HepG2 (cell line): ENCODE measurements at regions not wholly inside any gene's neighbourhood (a gene's known extent, or its start where the extent isn't known, plus 50 kb on each side); places are given as distances from the start of the nearest gene placed in this dataset.

ENCODE experiments used
- ATAC-seq: fragments of 200-7000 bp; cut with Tn5 transposase; 3 replicates; pipeline ENCODE4 v1.9.1; 2020; ENCODE audit warnings: mild to moderate bottlenecking, moderate library complexity
- BruUV-seq: library from RNA; stranded (reverse); fragments of 400-500 nt; replicated peaks from 2 replicates; lab custom pipeline; 2021; lab: Mats Ljungman, UMichigan
- CTCF ChIA-PET: fragments of 300-600 bp; formaldehyde crosslinking; extraction: SDS; loops from one replicate; lab custom pipeline; 2021; ENCODE audit warnings: low total read pairs, inconsistent platforms, low intra/inter-chr PET ratio; lab: Yijun Ruan, JAX
- POLR2A ChIA-PET: fragments of 350-600 bp; sonication (Branson Sonifier 250); formaldehyde crosslinking; loops from one replicate; lab custom pipeline; 2020; ENCODE audit warnings: antibody characterized with exemption, inconsistent platforms; lab: Yijun Ruan, JAX
- DNase-seq: peaks from one replicate; pipeline ENCODE4 v3.0.0-alpha.2; 2015; ENCODE audit warnings: low spot score
- FAIRE-seq: peaks from 3 replicates; lab custom pipeline; 2011; peaks lifted over from hg19 to GRCh38; lab: Jason Lieb, UNC
- H2AFZ ChIP-seq: one replicate; pipeline ENCODE4 v1.6.1; 2011; ENCODE audit warnings: low read length, inconsistent platforms
- H3K27ac ChIP-seq: fragments of 300-600 bp; 3 replicates; pipeline ENCODE4 v1.8.0; 2011; ENCODE audit warnings: mixed run types, mild to moderate bottlenecking, mixed read lengths, low read length, inconsistent platforms; ENCODE audit not compliant: insufficient read depth; ENCODE audit errors: extremely low read length
- H3K27me3 ChIP-seq, 2 experiments: fragments of 200-600 bp in 1 of 2; 2 replicates in 1 of 2; 3 replicates in 1 of 2; pipeline versions ENCODE4 v1.6.0 to v1.8.0; 2011; ENCODE audit warnings: low read length in 2 of 2, mild to moderate bottlenecking in 2 of 2, moderate library complexity in 2 of 2, inconsistent platforms in 1 of 2; ENCODE audit not compliant: insufficient read depth in 2 of 2, control insufficient read depth in 1 of 2
- H3K36me3 ChIP-seq, 2 experiments: fragments of 200-600 bp in 1 of 2; replicated peaks in 1 of 2; 2 replicates in 1 of 2; 3 replicates in 1 of 2; pipeline versions ENCODE4 v1.5.1 to v1.8.0; 2011; ENCODE audit warnings: low read length in 2 of 2, inconsistent platforms in 1 of 2; ENCODE audit not compliant: insufficient read depth in 2 of 2, control insufficient read depth in 1 of 2
- H3K4me1 ChIP-seq: 2 replicates; pipeline ENCODE4 v1.5.1; 2012; ENCODE audit warnings: low read length, inconsistent platforms; ENCODE audit not compliant: insufficient read depth
- H3K4me2 ChIP-seq: 2 replicates; pipeline ENCODE4 v1.6.0; 2011; ENCODE audit warnings: low read depth, low read length, inconsistent platforms
- H3K4me3 ChIP-seq, 3 experiments: fragments of 200-600 bp in 1 of 3; sonication (generic), shearing (Covaris generic) in 1 of 3; replicated peaks in 1 of 3; 2 replicates each; pipeline ENCODE4 v1.5.1; 2011 to 2016; ENCODE audit warnings: low read length in 3 of 3, inconsistent platforms in 2 of 3, low read depth in 2 of 3, mild to moderate bottlenecking in 2 of 3, control low read depth in 1 of 3, mixed read lengths in 1 of 3; ENCODE audit not compliant: insufficient read depth in 1 of 3
- H3K79me2 ChIP-seq: one replicate; pipeline ENCODE4 v1.6.1; 2011; ENCODE audit warnings: low read length, inconsistent platforms; ENCODE audit not compliant: insufficient read depth
- H3K9ac ChIP-seq: 2 replicates; pipeline ENCODE4 v1.6.0; 2011; ENCODE audit warnings: mild to moderate bottlenecking, low read depth, low read length, inconsistent platforms; ENCODE audit not compliant: insufficient read depth
- H3K9me3 ChIP-seq: 2 replicates; pipeline ENCODE4 v1.5.1; 2012; ENCODE audit warnings: mild to moderate bottlenecking, low read length
- H4K20me1 ChIP-seq: 2 replicates; pipeline ENCODE4 v1.6.0; 2011; ENCODE audit warnings: inconsistent platforms, mild to moderate bottlenecking, low read length, moderate library complexity; ENCODE audit not compliant: insufficient read depth
- ARNT2 ChIP-seq: sonication (generic); formaldehyde crosslinking; IDR thresholded peaks from 2 replicates; pipeline ENCODE4 v1.8.0; 2022; ENCODE audit warnings: mild to moderate bottlenecking, low read depth, missing genetic modification reagents, moderate library complexity
- ATF7-NPFF ChIP-seq: sonication (generic); formaldehyde crosslinking; IDR thresholded peaks from 2 replicates; pipeline ENCODE4 v1.8.1; 2023; ENCODE audit warnings: mild to moderate bottlenecking, low read depth, missing genetic modification reagents, moderate library complexity
- CEBPG ChIP-seq: IDR thresholded peaks from 2 replicates; pipeline ENCODE4 v1.6.1; 2016
- DR1 ChIP-seq: sonication (generic); formaldehyde crosslinking; IDR thresholded peaks from 2 replicates; pipeline ENCODE4 v1.8.0; 2021; ENCODE audit warnings: mild to moderate bottlenecking, missing genetic modification reagents, inconsistent platforms
- JARID2 ChIP-seq: sonication (generic); formaldehyde crosslinking; IDR thresholded peaks from 2 replicates; pipeline ENCODE4 v1.8.1; 2023; ENCODE audit warnings: missing genetic modification reagents, inconsistent platforms; ENCODE audit not compliant: insufficient replicate concordance
- KLF16 ChIP-seq, 2 experiments: sonication (generic) in 1 of 2; formaldehyde crosslinking in 1 of 2; IDR thresholded peaks; 2 replicates each; pipeline versions ENCODE4 v1.6.1 to v1.8.0; 2016 to 2023; ENCODE audit warnings: missing genetic modification reagents in 2 of 2, missing compliant biosample characterization in 1 of 2
- MTF2 ChIP-seq: sonication (generic); formaldehyde crosslinking; IDR thresholded peaks from 2 replicates; pipeline ENCODE4 v1.5.0; 2020; ENCODE audit warnings: missing genetic modification reagents, borderline replicate concordance
- ZKSCAN1 ChIP-seq: fragments of 150-350 bp; IDR thresholded peaks from 2 replicates; pipeline ENCODE4 v1.6.1; 2014; ENCODE audit warnings: low read length
- ZNF205 ChIP-seq: IDR thresholded peaks from 2 replicates; pipeline ENCODE4 v1.6.1; 2018; ENCODE audit warnings: missing biosample characterization, missing genetic modification reagents
- ZNF230 ChIP-seq: sonication (generic); formaldehyde crosslinking; IDR thresholded peaks from 2 replicates; pipeline ENCODE4 v1.4.0; 2020; ENCODE audit warnings: mild to moderate bottlenecking, missing genetic modification reagents
- ZNF30 ChIP-seq: sonication (generic); formaldehyde crosslinking; IDR thresholded peaks from 2 replicates; pipeline ENCODE4 v1.5.0; 2020; ENCODE audit warnings: mild to moderate bottlenecking, missing genetic modification reagents
- ZNF670 ChIP-seq: sonication (generic); formaldehyde crosslinking; IDR thresholded peaks from 2 replicates; pipeline ENCODE4 v1.8.0; 2022; ENCODE audit warnings: mild to moderate bottlenecking, missing genetic modification reagents, borderline replicate concordance
- ZNF749 ChIP-seq: sonication (generic); formaldehyde crosslinking; IDR thresholded peaks from 2 replicates; pipeline ENCODE4 v1.8.0; 2022; ENCODE audit warnings: mild to moderate bottlenecking, missing genetic modification reagents, moderate library complexity, borderline replicate concordance
- ZNF792 ChIP-seq: IDR thresholded peaks from 2 replicates; pipeline ENCODE4 v1.6.1; 2016
- whole genome bisulfite sequencing: methylation state at CpG from one replicate; pipeline ENCODE4 v1.1.6; 2017; ENCODE audit warnings: low lambda C conversion rate; 5-methylcytosine and 5-hydroxymethylcytosine counted together
- in situ Hi-C: cut with HindIII; loops from 2 replicates; pipeline ENCODE4 v1.10.0; 2017; ENCODE audit warnings: low pct_unique_long_range_greater_than_20kb; ENCODE audit not compliant: extremely low pct_ligation_motif_present
- intact Hi-C: fragments of 100-400 bp; cut with micrococcal nuclease; formaldehyde crosslinking; loops from one replicate; pipeline ENCODE4 v1.10.0; 2022; ENCODE audit not compliant: unreplicated experiment
- TF ChIP-seq, protein P1 (sequence below): sonication (generic); formaldehyde crosslinking; IDR thresholded peaks from 2 replicates; pipeline ENCODE4 v1.9.0; 2021; ENCODE audit warnings: missing genetic modification reagents, borderline replicate concordance
- TF ChIP-seq, protein P2 (sequence below): IDR thresholded peaks from 2 replicates; pipeline ENCODE4 v1.6.1; 2016; ENCODE audit warnings: missing compliant biosample characterization, missing genetic modification reagents, borderline replicate concordance
- TF ChIP-seq, protein P3 (sequence below): IDR thresholded peaks from 2 replicates; pipeline ENCODE4 v1.6.1; 2016; ENCODE audit warnings: missing compliant biosample characterization, missing genetic modification reagents, borderline replicate concordance
- TF ChIP-seq, protein P4 (sequence below): sonication (generic); formaldehyde crosslinking; IDR thresholded peaks from 2 replicates; pipeline ENCODE4 v1.8.1; 2023; ENCODE audit warnings: missing genetic modification reagents, inconsistent platforms, borderline replicate concordance

DNA sequence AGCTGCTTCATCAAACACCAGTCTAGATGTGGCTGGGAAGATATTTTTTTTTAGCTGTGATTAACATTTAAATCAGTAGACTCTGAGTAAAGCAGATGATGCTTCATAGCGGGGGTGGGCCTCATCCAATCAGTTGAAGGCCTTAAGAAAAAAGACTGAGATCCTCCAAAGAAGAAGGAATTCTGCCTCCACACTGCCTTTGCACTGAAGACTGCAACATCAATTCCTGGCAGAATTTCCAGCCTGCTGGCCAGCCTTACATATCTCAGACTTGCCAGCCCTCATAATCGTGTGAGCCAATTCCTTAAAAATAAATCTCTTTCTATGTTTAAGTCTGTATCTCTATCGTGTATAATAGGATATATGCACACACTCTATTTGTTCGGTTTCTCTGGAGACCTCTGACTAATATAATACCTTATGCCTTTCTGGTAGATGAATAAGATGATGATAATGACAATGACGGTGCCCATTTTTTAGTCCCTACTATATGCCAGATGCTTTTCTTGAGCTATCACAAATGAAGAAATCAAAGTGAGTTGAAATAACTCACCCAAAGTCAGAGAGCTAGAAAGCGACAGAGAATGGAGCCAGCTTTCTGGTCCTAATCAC lies 66.1 kb upstream of the SOD3 start (continued):
- TF ChIP-seq ZNF30 (CRISPR knock-in tag): no peak
- TF ChIP-seq JARID2 (CRISPR knock-in tag): no peak
- TF ChIP-seq ATF7-NPFF (CRISPR knock-in tag): no peak
- TF ChIP-seq ZNF670 (CRISPR knock-in tag): no peak
- no peak for TF ChIP-seq ZNF792 (CRISPR knock-in tag)
- no peak for TF ChIP-seq ZNF230
- TF ChIP-seq ARNT2 (CRISPR knock-in tag): no peak
- no peak for TF ChIP-seq MTF2 (CRISPR knock-in tag)
- no peak for TF ChIP-seq ZNF749 (CRISPR knock-in tag)
- TF ChIP-seq, protein P1, sequence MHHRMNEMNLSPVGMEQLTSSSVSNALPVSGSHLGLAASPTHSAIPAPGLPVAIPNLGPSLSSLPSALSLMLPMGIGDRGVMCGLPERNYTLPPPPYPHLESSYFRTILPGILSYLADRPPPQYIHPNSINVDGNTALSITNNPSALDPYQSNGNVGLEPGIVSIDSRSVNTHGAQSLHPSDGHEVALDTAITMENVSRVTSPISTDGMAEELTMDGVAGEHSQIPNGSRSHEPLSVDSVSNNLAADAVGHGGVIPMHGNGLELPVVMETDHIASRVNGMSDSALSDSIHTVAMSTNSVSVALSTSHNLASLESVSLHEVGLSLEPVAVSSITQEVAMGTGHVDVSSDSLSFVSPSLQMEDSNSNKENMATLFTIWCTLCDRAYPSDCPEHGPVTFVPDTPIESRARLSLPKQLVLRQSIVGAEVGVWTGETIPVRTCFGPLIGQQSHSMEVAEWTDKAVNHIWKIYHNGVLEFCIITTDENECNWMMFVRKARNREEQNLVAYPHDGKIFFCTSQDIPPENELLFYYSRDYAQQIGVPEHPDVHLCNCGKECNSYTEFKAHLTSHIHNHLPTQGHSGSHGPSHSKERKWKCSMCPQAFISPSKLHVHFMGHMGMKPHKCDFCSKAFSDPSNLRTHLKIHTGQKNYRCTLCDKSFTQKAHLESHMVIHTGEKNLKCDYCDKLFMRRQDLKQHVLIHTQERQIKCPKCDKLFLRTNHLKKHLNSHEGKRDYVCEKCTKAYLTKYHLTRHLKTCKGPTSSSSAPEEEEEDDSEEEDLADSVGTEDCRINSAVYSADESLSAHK: no peak
- TF ChIP-seq ZKSCAN1: no peak

DNA sequence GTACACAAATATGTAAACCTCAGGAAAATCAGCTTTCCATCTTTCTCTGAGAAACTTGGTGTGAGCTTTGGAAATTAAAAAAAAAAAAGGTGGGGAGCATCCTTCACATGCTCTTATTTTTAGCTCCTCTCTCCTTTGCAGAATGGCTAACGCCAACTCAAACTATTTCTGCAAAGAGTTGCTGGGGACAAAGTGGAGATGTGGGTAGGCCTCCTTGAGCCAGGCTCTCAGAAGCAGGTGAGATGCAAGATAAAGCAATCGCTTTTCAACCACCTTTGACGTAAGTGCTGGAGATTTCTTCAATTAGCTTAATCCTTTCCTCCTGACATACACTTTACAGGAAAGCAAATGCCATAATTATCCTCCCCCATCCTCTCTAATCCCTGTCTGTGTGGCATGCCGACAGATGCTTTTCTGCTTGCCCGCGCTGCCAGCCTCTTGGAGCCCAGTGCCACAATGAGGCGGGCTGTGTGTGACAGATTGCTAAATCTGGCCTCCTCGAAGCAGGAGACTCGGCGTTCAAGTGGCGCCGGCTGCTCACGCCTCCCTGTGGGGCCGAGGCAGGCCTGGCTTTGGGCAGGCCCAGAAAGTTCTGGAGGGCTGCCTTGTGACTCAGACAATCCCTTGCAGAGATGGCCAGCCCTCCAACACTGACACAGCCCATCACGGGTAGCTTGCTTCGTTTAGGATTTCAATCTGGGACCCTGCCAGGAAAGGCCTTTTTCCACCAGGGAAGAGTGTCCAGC lies 64.9 kb upstream of the SOD3 start:
- WGBS: 71% methylated on average over 8 of the region's 16 CpGs
- Histone ChIP-seq H3K36me3 (no peaks in the 10 kb centered on the region), H3K27me3 (no peaks in the 10 kb centered on the region), H3K4me1 (no peaks in the 10 kb centered on the region), H3K4me3 (no peak overlapping the region), H4K20me1 (no peaks in the 10 kb centered on the region), H3K27ac (no peak overlapping the region), H3K79me2 (no peaks in the 10 kb centered on the region), H3K9me3 (no peaks in the 10 kb centered on the region), H3K4me2 (no peak overlapping the region), H2AFZ (no peak overlapping the region), H3K9ac (no peak overlapping the region)
- DNase-seq: no peak
- ATAC-seq: no peak
- BruUV-seq: no TSS peak
- FAIRE-seq: no peak
- in situ Hi-C loops: no loop called here
- intact Hi-C loops: no loop called here
- ChIA-PET POLR2A (no interaction called here), CTCF (no interaction called here)
- TF ChIP-seq, protein P2, sequence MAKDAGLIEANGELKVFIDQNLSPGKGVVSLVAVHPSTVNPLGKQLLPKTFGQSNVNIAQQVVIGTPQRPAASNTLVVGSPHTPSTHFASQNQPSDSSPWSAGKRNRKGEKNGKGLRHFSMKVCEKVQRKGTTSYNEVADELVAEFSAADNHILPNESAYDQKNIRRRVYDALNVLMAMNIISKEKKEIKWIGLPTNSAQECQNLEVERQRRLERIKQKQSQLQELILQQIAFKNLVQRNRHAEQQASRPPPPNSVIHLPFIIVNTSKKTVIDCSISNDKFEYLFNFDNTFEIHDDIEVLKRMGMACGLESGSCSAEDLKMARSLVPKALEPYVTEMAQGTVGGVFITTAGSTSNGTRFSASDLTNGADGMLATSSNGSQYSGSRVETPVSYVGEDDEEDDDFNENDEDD (CRISPR knock-in tag): no peak
- TF ChIP-seq, protein P3, sequence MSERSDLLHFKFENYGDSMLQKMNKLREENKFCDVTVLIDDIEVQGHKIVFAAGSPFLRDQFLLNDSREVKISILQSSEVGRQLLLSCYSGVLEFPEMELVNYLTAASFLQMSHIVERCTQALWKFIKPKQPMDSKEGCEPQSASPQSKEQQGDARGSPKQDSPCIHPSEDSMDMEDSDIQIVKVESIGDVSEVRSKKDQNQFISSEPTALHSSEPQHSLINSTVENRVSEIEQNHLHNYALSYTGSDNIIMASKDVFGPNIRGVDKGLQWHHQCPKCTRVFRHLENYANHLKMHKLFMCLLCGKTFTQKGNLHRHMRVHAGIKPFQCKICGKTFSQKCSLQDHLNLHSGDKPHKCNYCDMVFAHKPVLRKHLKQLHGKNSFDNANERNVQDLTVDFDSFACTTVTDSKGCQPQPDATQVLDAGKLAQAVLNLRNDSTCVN (CRISPR knock-in tag): no peak
- TF ChIP-seq DR1 (CRISPR knock-in tag) (no peak), CEBPG (no peak), ZNF205 (CRISPR knock-in tag) (no peak), KLF16 (CRISPR knock-in tag; IDR thresholded peaks at IDR 0.05) (no peak)
- TF ChIP-seq, protein P4, sequence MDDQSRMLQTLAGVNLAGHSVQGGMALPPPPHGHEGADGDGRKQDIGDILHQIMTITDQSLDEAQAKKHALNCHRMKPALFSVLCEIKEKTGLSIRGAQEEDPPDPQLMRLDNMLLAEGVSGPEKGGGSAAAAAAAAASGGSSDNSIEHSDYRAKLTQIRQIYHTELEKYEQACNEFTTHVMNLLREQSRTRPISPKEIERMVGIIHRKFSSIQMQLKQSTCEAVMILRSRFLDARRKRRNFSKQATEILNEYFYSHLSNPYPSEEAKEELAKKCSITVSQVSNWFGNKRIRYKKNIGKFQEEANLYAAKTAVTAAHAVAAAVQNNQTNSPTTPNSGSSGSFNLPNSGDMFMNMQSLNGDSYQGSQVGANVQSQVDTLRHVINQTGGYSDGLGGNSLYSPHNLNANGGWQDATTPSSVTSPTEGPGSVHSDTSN (CRISPR knock-in tag): no peak
